ENCODE measurements at regions not wholly inside any gene's neighbourhood (a gene's known extent, or its start where the extent isn't known, plus 50 kb on each side); places are given as distances from the start of the nearest gene placed in this dataset.

- H3K4me1 Mint-ChIP-seq, result no peaks in the 10 kb centered on the region
- CTCF ChIA-PET, result no interaction called here
- no peak overlapping the region for H3K27ac Mint-ChIP-seq
- peaks cover 5% of the 10 kb centered on the region for H3K9me3 Mint-ChIP-seq
- no peak overlapping the region for H3K4me3 Mint-ChIP-seq
- no peaks in the 10 kb centered on the region for H3K27me3 Mint-ChIP-seq
- DNase-seq, result no peak
- H3K36me3 Mint-ChIP-seq, result no peaks in the 10 kb centered on the region
Observed at GRCh38 chr4:173866322-173867026, 336.4 kb upstream of the HAND2 start.

GRCh38 chr4:173862754-173863153 lies 332.7 kb upstream of the HAND2 start:
- CTCF ChIA-PET, result no interaction called here
- H3K36me3 Mint-ChIP-seq, result no peaks in the 10 kb centered on the region
- H3K27ac Mint-ChIP-seq, result no peak overlapping the region
- DNase-seq, result no peak
- H3K27me3 Mint-ChIP-seq, result no peaks in the 10 kb centered on the region
- H3K4me1 Mint-ChIP-seq, result no peaks in the 10 kb centered on the region
- H3K4me3 Mint-ChIP-seq, result no peak overlapping the region
- peaks cover 5% of the 10 kb centered on the region for H3K9me3 Mint-ChIP-seq

- Mint-ChIP-seq H3K27ac (no peak overlapping the region), H3K36me3 (no peaks in the 10 kb centered on the region), H3K4me3 (no peak overlapping the region), H3K9me3 (peaks cover 5% of the 10 kb centered on the region), H3K4me1 (no peaks in the 10 kb centered on the region), H3K27me3 (no peaks in the 10 kb centered on the region)
- CTCF ChIA-PET, result no interaction called here
- DNase-seq, result no peak
Observed at GRCh38 chr4:173860094-173860493, 330.1 kb upstream of the HAND2 start.

GRCh38 chr4:173859091-173859713 lies 329.2 kb upstream of the HAND2 start:
- DNase-seq, result no peak
- CTCF ChIA-PET, result no interaction called here
- Mint-ChIP-seq H3K27me3 (no peaks in the 10 kb centered on the region), H3K9me3 (no peaks in the 10 kb centered on the region), H3K4me1 (no peaks in the 10 kb centered on the region), H3K4me3 (no peak overlapping the region), H3K27ac (no peak overlapping the region), H3K36me3 (no peaks in the 10 kb centered on the region)

GRCh38 chr4:173858471-173858870 lies 328.4 kb upstream of the HAND2 start:
- CTCF ChIA-PET, result no interaction called here
- Mint-ChIP-seq H3K27me3 (no peaks in the 10 kb centered on the region), H3K27ac (no peak overlapping the region), H3K4me3 (no peak overlapping the region), H3K4me1 (no peaks in the 10 kb centered on the region), H3K36me3 (no peaks in the 10 kb centered on the region), H3K9me3 (no peaks in the 10 kb centered on the region)
- DNase-seq, result no peak

- CTCF ChIA-PET, result no interaction called here
- Mint-ChIP-seq H3K9me3 (no peaks in the 10 kb centered on the region), H3K27ac (no peak overlapping the region), H3K27me3 (no peaks in the 10 kb centered on the region), H3K36me3 (no peaks in the 10 kb centered on the region), H3K4me1 (no peaks in the 10 kb centered on the region), H3K4me3 (no peak overlapping the region)
- DNase-seq, result no peak
Observed at GRCh38 chr4:173857828-173858227, 327.8 kb upstream of the HAND2 start.

GRCh38 chr4:173855015-173855414 lies 325.0 kb upstream of the HAND2 start:
- Mint-ChIP-seq H3K36me3 (no peaks in the 10 kb centered on the region), H3K9me3 (no peaks in the 10 kb centered on the region), H3K4me3 (no peak overlapping the region), H3K4me1 (no peaks in the 10 kb centered on the region), H3K27me3 (no peaks in the 10 kb centered on the region), H3K27ac (no peak overlapping the region)
- no peak for DNase-seq
- CTCF ChIA-PET, result no interaction called here

DNA sequence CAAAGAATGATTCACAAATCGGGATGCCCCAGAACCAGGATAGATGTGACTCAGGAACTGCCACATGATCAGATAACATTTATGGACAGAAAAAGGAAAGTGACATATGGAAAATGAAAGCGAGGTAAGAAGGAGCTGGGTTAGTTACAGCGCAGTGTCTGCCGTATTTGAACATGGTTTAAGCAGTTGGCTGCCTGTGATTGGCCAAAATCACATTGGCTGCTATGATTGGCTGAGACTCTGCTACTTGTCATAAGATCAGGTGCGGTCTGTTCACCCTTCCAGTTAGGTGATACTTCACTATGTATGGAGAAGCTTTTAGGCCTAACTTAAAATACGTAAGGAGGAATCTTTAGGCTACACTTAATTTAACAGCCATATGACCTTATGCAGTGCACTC lies 322.7 kb upstream of the HAND2 start:
- Mint-ChIP-seq H3K9me3 (no peaks in the 10 kb centered on the region), H3K4me3 (no peak overlapping the region), H3K27me3 (no peaks in the 10 kb centered on the region), H3K4me1 (no peaks in the 10 kb centered on the region), H3K27ac (no peak overlapping the region), H3K36me3 (no peaks in the 10 kb centered on the region)
- DNase-seq, result no peak
- CTCF ChIA-PET, result no interaction called here

DNA sequence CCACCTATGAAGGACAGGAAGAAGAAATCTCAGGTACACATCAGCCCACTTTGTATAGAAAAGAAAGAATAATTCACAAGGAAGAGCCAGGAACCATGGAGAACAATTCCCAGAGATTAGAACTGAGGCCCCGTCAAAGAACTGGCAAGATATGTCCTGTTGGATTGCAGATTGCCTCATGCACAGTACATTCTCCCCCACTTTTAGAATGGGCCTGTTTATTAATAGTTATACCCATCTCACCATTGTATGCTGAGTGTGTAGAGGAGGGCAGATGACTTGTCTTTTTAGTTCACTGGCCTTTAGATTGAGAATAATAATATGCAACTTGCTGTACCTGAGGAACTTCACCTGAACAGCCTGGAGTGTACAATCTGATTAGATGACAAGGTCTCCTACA lies 315.6 kb upstream of the HAND2 start:
- H3K36me3 Mint-ChIP-seq, result no peaks in the 10 kb centered on the region
- H3K9me3 Mint-ChIP-seq, result peaks cover 5% of the 10 kb centered on the region
- H3K27ac Mint-ChIP-seq, result no peak overlapping the region
- CTCF ChIA-PET, result no interaction called here
- H3K4me3 Mint-ChIP-seq, result no peak overlapping the region
- H3K27me3 Mint-ChIP-seq, result no peaks in the 10 kb centered on the region
- no peak for DNase-seq
- no peaks in the 10 kb centered on the region for H3K4me1 Mint-ChIP-seq

DNA sequence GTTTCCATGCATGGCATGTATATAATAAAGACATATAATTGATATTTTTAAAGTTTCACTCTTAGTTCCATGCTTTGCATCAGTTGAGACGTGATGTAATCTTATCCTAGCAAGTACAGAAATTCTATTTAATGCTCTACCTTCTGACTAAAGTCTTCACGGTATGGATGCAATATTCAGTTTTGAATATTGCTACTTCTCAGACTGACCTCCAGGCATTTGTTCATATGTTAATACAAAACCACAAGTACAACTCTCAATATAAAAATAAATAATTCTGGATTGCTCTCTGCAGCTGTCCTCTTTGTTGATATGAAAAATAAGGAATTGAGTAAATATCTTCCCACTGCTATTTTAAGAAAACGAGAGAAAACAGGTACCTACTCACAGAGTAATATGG lies 309.8 kb upstream of the HAND2 start:
- Mint-ChIP-seq H3K36me3 (no peaks in the 10 kb centered on the region), H3K4me3 (no peak overlapping the region), H3K27ac (no peak overlapping the region), H3K27me3 (no peaks in the 10 kb centered on the region), H3K9me3 (peaks cover 5% of the 10 kb centered on the region), H3K4me1 (no peaks in the 10 kb centered on the region)
- DNase-seq, result no peak
- CTCF ChIA-PET, result no interaction called here

DNA sequence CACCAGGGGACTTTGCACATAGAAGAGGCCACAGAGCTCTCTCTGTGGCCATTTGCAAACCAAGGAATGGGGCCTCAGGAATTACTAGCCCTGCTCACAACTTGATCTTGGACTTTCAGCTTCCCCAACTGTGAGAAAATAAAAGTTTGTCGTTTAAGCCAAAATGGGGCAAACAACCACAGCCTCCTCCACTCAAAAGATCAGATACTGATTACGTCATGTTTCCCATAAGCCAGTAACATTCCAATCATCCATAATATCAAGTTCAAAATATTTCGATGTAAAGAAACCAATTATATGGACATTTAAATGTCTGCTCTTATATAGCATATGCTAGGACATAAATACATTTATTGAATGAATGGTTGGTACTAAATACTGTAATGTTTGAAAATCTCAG lies 307.5 kb upstream of the HAND2 start:
- CTCF ChIA-PET, result no interaction called here
- H3K9me3 Mint-ChIP-seq, result peaks cover 2% of the 10 kb centered on the region
- no peak overlapping the region for H3K27ac Mint-ChIP-seq
- H3K36me3 Mint-ChIP-seq, result no peaks in the 10 kb centered on the region
- no peaks in the 10 kb centered on the region for H3K27me3 Mint-ChIP-seq
- H3K4me3 Mint-ChIP-seq, result no peak overlapping the region
- no peak for DNase-seq
- no peaks in the 10 kb centered on the region for H3K4me1 Mint-ChIP-seq

- H3K4me3 Mint-ChIP-seq, result no peak overlapping the region
- H3K9me3 Mint-ChIP-seq, result no peaks in the 10 kb centered on the region
- H3K4me1 Mint-ChIP-seq, result no peaks in the 10 kb centered on the region
- DNase-seq, result no peak
- H3K27ac Mint-ChIP-seq, result no peak overlapping the region
- H3K27me3 Mint-ChIP-seq, result no peaks in the 10 kb centered on the region
- H3K36me3 Mint-ChIP-seq, result no peaks in the 10 kb centered on the region
- CTCF ChIA-PET, result no interaction called here
Observed at GRCh38 chr4:173835903-173836302, 305.9 kb upstream of the HAND2 start.

GRCh38 chr4:173834151-173834550 lies 304.1 kb upstream of the HAND2 start:
- no peak overlapping the region for H3K4me3 Mint-ChIP-seq
- CTCF ChIA-PET, result no interaction called here
- no peak for DNase-seq

DNA sequence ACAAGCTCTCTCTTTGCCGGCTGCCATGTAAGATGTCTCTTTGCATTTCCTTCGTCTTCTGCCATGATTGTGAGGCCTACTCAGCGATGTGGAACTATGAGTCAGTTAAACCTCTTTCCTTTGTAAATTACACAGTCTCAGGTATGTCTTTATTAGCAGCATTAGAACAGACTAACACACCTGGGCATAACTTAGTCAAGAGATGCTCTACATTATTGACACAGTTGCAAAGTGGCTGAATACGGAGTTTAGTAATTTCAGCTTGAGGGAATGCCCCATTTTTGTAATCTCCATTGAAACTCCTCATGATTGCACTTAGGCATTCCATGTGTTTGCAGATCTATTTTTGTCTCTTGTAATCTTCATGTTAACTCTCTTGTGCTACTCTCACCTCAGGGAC lies 299.5 kb upstream of the HAND2 start:
- Mint-ChIP-seq H3K27me3 (no peaks in the 10 kb centered on the region), H3K36me3 (no peaks in the 10 kb centered on the region), H3K4me1 (no peaks in the 10 kb centered on the region), H3K27ac (no peak overlapping the region), H3K9me3 (no peaks in the 10 kb centered on the region), H3K4me3 (no peak overlapping the region)
- DNase-seq, result no peak
- CTCF ChIA-PET, result no interaction called here

More at GRCh38 chr4:173834151-173834550, 304.1 kb upstream of the HAND2 start:
- no peaks in the 10 kb centered on the region for H3K9me3 Mint-ChIP-seq
- no peaks in the 10 kb centered on the region for H3K4me1 Mint-ChIP-seq
- H3K36me3 Mint-ChIP-seq, result no peaks in the 10 kb centered on the region
- no peaks in the 10 kb centered on the region for H3K27me3 Mint-ChIP-seq
- H3K27ac Mint-ChIP-seq, result no peak overlapping the region

DNA sequence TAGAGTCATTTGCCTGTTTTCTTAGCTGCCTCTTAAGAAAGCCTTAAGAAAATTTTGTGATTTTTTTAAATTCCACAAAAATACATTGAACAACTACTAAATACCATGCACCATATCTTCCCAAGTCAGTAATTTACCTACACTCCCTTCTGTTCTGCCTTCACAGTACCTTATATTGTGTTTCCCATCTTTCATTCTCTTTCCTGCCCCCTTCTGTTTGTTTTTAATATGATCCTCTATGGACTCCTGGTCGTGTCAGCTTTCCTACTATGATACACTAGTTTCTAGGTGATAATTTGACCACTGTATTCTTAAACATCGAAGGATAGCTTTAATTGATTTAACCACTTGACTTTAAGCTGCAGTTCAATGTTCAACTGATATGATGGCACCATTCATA lies 297.7 kb upstream of the HAND2 start:
- DNase-seq, result no peak
- no peak overlapping the region for H3K27ac Mint-ChIP-seq
- no peaks in the 10 kb centered on the region for H3K27me3 Mint-ChIP-seq
- H3K4me3 Mint-ChIP-seq, result no peak overlapping the region
- no peaks in the 10 kb centered on the region for H3K9me3 Mint-ChIP-seq
- H3K36me3 Mint-ChIP-seq, result no peaks in the 10 kb centered on the region
- CTCF ChIA-PET, result no interaction called here
- H3K4me1 Mint-ChIP-seq, result no peaks in the 10 kb centered on the region

GRCh38 chr4:173821876-173822275 lies 291.8 kb upstream of the HAND2 start:
- Mint-ChIP-seq H3K27ac (no peak overlapping the region), H3K4me1 (no peaks in the 10 kb centered on the region), H3K36me3 (no peaks in the 10 kb centered on the region), H3K27me3 (no peaks in the 10 kb centered on the region), H3K4me3 (no peak overlapping the region), H3K9me3 (no peaks in the 10 kb centered on the region)
- CTCF ChIA-PET, result no interaction called here
- no peak for DNase-seq
